ENCODE measurements at regions not wholly inside any gene's neighbourhood (a gene's known extent, or its start where the extent isn't known, plus 50 kb on each side); places are given as distances from the start of the nearest gene placed in this dataset.

DNA sequence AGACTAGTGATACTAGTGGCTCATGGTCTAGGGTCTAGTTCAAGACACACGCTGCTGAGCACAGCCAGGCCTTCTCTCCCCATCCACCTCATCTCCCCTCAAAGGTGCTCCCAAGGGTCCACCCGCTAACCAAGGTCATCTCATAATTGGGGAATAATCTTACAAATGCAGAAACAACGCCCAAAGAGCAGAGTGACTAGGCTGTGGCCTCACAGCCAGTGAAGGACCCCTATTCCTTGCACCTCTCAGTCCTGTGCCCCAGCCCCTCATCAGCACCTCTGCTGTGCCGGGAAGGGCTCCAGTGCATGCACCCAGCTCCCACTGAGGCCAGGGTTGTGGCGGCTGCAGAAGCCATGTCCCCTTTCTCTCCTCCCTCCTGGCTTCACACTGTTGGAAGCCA lies 286.9 kb downstream of the UACA start:
- H3K4me3 ChIP-seq (ENCODE audit: low read depth, low read length), result no peak overlapping the region
- TF ChIP-seq, protein P1, sequence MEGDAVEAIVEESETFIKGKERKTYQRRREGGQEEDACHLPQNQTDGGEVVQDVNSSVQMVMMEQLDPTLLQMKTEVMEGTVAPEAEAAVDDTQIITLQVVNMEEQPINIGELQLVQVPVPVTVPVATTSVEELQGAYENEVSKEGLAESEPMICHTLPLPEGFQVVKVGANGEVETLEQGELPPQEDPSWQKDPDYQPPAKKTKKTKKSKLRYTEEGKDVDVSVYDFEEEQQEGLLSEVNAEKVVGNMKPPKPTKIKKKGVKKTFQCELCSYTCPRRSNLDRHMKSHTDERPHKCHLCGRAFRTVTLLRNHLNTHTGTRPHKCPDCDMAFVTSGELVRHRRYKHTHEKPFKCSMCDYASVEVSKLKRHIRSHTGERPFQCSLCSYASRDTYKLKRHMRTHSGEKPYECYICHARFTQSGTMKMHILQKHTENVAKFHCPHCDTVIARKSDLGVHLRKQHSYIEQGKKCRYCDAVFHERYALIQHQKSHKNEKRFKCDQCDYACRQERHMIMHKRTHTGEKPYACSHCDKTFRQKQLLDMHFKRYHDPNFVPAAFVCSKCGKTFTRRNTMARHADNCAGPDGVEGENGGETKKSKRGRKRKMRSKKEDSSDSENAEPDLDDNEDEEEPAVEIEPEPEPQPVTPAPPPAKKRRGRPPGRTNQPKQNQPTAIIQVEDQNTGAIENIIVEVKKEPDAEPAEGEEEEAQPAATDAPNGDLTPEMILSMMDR (conservative IDR thresholded peaks at IDR 0.05; ENCODE audit: low read depth, low read length), result no peak
- DNase-seq (ENCODE audit: low read depth), result no peak

DNA sequence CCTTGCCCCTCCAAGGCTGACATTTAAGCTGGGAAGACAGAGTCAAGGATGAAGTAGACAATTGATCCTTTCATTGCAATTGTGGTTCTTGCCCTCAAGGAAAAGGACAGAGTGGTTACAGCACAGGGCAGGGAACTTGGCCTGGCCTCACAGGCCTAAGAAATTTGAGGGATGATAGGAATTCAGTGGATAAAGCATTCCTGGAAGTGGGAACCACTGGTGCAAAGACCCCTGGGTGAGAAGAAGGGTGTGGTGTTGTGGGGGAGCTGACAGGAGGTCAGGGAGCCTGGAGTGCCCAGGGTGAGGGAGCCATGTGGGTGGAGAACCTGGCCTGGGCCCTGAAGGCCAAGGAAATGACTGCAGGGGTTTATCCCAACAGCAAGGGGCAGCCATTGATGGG lies 287.4 kb downstream of the UACA start:
- DNase-seq (ENCODE audit: low read depth), result no peak
- H3K4me3 ChIP-seq (ENCODE audit: low read depth, low read length), result no peak overlapping the region
- TF ChIP-seq, protein P1 (conservative IDR thresholded peaks at IDR 0.05; ENCODE audit: low read depth, low read length), result no peak

DNA sequence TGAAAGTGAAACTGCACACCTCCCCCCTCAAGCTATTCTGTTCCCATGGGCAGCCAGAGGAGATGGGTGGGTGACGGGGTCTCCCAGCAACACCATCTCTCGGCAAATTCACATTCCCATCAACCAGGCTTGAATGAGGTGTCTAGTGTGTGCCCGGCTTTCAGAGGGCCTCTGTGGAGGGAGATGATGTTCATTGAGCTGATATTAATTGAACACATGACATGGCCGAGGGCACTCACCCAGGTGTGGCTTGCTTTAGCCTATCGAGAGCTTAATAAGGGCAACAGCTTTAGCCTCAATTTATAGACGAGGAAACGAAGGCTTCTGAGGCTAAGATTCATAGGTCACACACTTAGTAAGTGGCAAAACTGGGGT lies 288.0 kb downstream of the UACA start:
- DNase-seq (ENCODE audit: low read depth), result no peak
- no peak overlapping the region for H3K4me3 ChIP-seq (ENCODE audit: low read depth, low read length)
- TF ChIP-seq, protein P1 (conservative IDR thresholded peaks at IDR 0.05; ENCODE audit: low read depth, low read length), result no peak

DNA sequence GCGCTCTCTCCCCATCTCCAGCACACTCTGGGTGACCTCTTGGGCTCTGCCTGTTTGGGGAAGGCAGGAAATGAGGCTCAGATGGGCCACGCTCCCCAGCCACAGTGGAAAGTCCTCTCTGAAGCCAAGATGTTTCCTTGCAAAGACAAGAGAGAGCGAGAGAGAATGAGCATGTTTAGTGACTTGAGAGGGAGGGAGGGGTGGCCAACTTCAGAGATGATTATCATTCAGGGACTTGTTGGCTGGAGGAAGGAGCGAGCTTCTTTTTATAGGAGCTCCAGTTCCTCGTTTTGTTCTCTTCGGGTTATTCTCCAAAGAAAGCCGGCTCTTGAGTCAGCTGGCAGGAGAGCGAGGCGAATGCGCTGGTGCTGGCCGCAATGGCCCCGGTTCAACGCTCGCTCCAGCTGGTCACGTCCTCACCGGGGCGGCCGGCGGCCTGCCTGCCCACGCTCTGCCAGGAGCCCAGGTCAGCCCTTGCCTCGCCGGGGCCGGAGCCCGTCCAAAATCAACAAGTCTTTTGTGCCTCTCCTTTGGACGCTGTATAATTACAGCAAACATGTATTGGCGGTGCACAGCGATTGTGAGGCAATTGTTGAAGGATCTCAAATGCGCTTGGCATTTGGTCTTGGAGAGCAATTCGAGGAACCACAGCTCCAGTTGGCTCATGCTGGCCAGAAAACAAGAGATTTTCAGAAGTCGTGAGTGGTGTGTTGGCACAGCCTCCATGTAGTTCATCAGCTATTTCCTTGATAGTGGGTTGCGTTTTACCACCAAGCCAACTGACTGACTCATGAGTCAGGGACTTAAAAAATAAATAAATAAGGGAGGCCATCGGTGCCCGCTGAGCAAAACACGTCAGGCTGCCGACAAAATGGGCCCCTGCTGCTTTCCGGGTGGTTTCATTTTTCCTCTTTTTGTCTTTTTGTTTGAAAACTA lies 288.6 kb downstream of the UACA start:
- no peak for DNase-seq (ENCODE audit: low read depth)
- TF ChIP-seq, protein P1 (conservative IDR thresholded peaks at IDR 0.05; ENCODE audit: low read depth, low read length), result no peak
- H3K4me3 ChIP-seq (ENCODE audit: low read depth, low read length), result no peak overlapping the region

DNA sequence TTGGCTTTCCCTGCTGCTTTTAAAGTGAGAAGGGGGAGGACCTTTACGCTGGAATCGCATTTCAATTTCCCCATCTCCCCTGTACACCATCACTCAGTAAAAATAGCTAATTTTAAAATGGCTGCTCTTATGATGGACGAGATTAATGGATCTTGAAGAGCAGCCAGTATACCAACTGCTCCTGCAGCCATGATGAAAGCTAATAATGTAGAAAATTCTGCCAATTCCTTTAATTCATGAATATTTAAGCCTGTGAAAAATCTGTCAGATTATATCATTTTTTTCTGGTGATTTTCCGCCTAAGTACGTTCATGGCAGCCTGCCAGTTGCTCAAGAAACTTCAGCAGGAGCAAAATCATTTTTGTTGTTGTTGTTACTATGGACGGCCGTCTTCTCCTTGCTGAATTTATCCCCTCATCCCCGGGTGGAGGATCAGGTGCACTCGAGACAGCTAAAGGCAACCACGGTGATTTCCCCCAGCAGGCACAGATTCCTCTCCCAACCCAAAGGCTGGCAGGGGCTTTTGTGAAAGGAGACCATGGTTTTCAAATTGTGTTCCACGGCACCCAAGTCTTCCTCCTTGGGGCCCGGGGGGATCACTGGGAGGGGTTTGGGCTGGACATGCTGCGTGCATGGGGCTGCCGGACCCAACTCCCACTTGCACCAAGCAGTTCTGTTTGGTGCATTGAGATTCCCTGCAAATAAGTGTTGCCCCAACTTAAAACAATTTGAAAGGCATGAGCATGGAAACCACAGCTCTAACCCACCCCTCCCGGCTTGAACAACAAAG lies 289.6 kb downstream of the UACA start:
- TF ChIP-seq, protein P1 (conservative IDR thresholded peaks at IDR 0.05; ENCODE audit: low read depth, low read length), result no peak
- DNase-seq (ENCODE audit: low read depth), result no peak
- no peak overlapping the region for H3K4me3 ChIP-seq (ENCODE audit: low read depth, low read length)

DNA sequence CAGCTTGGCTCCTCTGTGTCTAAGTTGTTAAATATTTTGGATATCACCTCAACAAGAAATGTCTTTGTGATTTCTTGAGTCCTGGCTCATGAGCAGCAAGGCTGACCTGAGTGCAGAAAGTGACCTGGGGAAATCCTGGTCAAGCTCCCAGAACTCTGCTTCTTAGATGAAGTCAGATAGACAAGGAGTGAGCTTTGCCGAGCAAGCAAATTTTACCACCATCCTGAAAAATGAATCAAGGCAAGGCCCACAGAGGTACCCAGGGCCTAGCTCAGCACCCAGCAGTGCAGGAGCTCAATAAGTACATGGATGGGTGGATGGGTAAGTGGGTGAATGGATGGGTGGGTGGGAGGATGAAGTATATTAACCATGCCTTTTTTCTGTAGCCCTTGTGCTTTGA lies 291.8 kb downstream of the UACA start:
- TF ChIP-seq, protein P1 (conservative IDR thresholded peaks at IDR 0.05; ENCODE audit: low read depth, low read length), result no peak
- no peak overlapping the region for H3K4me3 ChIP-seq (ENCODE audit: low read depth, low read length)

More for the DNA sequence above, 291.8 kb downstream of the UACA start:
- no peak for DNase-seq (ENCODE audit: low read depth)
